Panc1 (cell line): ENCODE measurements at regions not wholly inside any gene's neighbourhood (a gene's known extent, or its start where the extent isn't known, plus 50 kb on each side); places are given as distances from the start of the nearest gene placed in this dataset.
"Not testable (repeated sequence)": the region's sequence is repeated elsewhere in the genome, so short reads cannot be mapped to it uniquely, and the experiment has no call there.

Experiments used
- POLR2AphosphoS5 ChIP-seq: IDR thresholded peaks from 2 replicates; pipeline ENCODE4 v1.6.1; 2012; ENCODE audit warnings: mild to moderate bottlenecking, low read depth, low read length, moderate library complexity
- SIN3A ChIP-seq: IDR thresholded peaks from 2 replicates; pipeline ENCODE4 v1.6.1; 2012; ENCODE audit warnings: low read depth, mild to moderate bottlenecking, low read length, moderate library complexity, borderline replicate concordance; ENCODE audit not compliant: insufficient read depth
- TCF7L2 ChIP-seq: IDR thresholded peaks from 2 replicates; pipeline ENCODE4 v1.6.1; 2011; ENCODE audit warnings: mild to moderate bottlenecking, low read depth, low read length, inconsistent platforms
- TF ChIP-seq, protein P1 (sequence below): fragments of 450-650 bp; IDR thresholded peaks from 2 replicates; pipeline ENCODE4 v1.5.1; 2017; ENCODE audit warnings: mild to moderate bottlenecking
- TF ChIP-seq, protein P2 (sequence below), 2 experiments: IDR thresholded peaks; 2 replicates each; pipeline ENCODE4 v1.6.1; 2011 to 2012; ENCODE audit warnings: low read depth in 2 of 2, control low read depth in 1 of 2, low read length in 1 of 2, mild to moderate bottlenecking in 1 of 2, moderate library complexity in 1 of 2; ENCODE audit not compliant: insufficient read depth in 1 of 2

DNA sequence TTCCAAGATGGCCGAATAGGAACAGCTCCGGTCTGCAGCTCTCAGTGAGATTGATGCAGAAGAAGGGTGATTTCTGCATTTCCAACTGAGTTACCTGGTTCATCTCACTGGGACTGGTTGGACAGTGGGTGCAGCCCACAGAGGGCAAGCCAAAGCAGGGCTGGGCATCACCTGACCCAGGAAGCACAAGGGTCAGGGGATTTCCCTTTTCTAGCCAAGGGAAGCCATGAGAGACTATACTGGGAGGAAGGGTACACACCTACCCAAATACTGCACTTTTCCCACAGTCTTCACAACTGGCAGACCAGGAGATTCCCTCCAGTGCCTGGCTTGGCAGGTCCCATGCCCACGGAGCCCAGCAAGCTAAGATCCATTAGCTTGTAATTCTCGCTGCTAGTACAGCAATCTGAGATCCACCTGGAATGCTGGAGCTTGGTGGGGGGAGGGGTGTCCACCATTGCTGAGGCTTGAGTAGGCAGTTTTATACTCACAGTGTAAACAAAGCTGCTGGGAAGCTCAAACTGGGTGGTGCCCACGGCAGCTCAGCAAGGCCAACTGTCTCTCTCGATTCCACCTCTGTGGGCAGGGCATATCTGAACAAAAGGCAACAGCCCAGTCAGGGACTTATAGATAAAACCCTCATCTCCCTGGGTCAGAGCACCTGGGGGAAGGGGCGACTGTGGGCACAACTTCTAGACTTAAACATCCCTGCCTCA lies 365.8 kb downstream of the SPRY2 start:
- TF ChIP-seq, protein P1, sequence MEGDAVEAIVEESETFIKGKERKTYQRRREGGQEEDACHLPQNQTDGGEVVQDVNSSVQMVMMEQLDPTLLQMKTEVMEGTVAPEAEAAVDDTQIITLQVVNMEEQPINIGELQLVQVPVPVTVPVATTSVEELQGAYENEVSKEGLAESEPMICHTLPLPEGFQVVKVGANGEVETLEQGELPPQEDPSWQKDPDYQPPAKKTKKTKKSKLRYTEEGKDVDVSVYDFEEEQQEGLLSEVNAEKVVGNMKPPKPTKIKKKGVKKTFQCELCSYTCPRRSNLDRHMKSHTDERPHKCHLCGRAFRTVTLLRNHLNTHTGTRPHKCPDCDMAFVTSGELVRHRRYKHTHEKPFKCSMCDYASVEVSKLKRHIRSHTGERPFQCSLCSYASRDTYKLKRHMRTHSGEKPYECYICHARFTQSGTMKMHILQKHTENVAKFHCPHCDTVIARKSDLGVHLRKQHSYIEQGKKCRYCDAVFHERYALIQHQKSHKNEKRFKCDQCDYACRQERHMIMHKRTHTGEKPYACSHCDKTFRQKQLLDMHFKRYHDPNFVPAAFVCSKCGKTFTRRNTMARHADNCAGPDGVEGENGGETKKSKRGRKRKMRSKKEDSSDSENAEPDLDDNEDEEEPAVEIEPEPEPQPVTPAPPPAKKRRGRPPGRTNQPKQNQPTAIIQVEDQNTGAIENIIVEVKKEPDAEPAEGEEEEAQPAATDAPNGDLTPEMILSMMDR: not testable (repeated sequence)
- not testable (repeated sequence) for TF ChIP-seq SIN3A, POLR2AphosphoS5, TCF7L2
- TF ChIP-seq, protein P2, sequence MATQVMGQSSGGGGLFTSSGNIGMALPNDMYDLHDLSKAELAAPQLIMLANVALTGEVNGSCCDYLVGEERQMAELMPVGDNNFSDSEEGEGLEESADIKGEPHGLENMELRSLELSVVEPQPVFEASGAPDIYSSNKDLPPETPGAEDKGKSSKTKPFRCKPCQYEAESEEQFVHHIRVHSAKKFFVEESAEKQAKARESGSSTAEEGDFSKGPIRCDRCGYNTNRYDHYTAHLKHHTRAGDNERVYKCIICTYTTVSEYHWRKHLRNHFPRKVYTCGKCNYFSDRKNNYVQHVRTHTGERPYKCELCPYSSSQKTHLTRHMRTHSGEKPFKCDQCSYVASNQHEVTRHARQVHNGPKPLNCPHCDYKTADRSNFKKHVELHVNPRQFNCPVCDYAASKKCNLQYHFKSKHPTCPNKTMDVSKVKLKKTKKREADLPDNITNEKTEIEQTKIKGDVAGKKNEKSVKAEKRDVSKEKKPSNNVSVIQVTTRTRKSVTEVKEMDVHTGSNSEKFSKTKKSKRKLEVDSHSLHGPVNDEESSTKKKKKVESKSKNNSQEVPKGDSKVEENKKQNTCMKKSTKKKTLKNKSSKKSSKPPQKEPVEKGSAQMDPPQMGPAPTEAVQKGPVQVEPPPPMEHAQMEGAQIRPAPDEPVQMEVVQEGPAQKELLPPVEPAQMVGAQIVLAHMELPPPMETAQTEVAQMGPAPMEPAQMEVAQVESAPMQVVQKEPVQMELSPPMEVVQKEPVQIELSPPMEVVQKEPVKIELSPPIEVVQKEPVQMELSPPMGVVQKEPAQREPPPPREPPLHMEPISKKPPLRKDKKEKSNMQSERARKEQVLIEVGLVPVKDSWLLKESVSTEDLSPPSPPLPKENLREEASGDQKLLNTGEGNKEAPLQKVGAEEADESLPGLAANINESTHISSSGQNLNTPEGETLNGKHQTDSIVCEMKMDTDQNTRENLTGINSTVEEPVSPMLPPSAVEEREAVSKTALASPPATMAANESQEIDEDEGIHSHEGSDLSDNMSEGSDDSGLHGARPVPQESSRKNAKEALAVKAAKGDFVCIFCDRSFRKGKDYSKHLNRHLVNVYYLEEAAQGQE (IDR thresholded peaks at IDR 0.05; ENCODE audit: insufficient read depth in 1 of 2, low read depth in 2 of 2, low read length in 1 of 2): not testable (repeated sequence)
